Stimulated activated effector memory CD8-positive, alpha-beta T cell treated with anti-CD3 and anti-CD28 coated beads, Interleukin-12 subunit alpha, Interleukin-12 subunit beta, amount 100 ng/mL, for 72 hours (primary cell): ENCODE measurements at regions not wholly inside any gene's neighbourhood (a gene's known extent, or its start where the extent isn't known, plus 50 kb on each side); places are given as distances from the start of the nearest gene placed in this dataset.

ENCODE experiments used
- ATAC-seq: fragments of 150-1000 bp; cut with Tn5 transposase; 2 replicates; pipeline ENCODE4 v1.10.0; 2021
- DNase-seq, 2 donors: peaks; one replicate each; pipeline ENCODE4 v3.0.0; 2021 to 2022; ENCODE audit warnings: low spot score in 2 of 2
- H3K27ac Mint-ChIP-seq: one replicate; pipeline ENCODE4 v1.8.0; 2022; ENCODE audit warnings: mild to moderate bottlenecking, mixed read lengths
- H3K36me3 Mint-ChIP-seq: one replicate; pipeline ENCODE4 v1.8.0; 2022; ENCODE audit warnings: mild to moderate bottlenecking, mixed read lengths
- H3K4me1 Mint-ChIP-seq: one replicate; pipeline ENCODE4 v1.8.0; 2022; ENCODE audit warnings: mixed read lengths
- H3K4me3 Mint-ChIP-seq: one replicate; pipeline ENCODE4 v1.8.0; 2022; ENCODE audit warnings: mild to moderate bottlenecking, mixed read lengths
- H3K9me3 Mint-ChIP-seq: one replicate; pipeline ENCODE4 v1.8.0; 2022; ENCODE audit warnings: mixed read lengths

DNA sequence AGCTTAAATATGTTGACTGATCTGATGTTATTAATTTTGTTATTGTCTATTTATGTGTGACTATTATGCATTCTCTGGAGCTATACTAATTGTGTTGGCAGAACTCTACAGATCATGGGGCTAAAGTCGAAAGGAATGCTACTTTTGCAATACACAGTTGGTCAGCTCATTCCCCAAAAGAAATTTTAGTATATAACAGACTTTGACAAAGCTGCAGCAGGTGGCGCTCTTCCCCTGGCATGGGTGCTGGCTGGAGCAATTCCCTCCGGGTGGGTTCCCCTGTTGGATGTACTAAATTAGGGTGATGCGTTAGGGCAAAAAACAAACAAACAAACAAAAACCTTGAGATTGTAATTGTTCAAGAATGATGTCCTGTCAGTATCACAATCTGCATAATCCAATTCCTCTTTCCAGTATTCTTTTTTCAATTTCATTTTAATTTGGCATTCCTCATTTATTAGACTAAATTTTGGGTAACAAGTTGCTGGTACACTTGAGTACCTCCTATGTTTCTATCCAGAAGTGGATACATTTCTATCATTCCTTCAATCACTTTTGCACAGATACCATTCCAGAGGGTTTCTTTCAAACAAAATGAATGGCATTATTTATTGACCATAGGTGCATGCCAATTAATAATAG is 322.8 kb upstream of the EDNRB start:
- ATAC-seq: no peak
- no peak for DNase-seq
- Mint-ChIP-seq H3K4me1 (no peaks in the 10 kb centered on the region), H3K4me3 (no peak overlapping the region), H3K27ac (no peak overlapping the region), H3K9me3 (no peaks in the 10 kb centered on the region), H3K36me3 (no peaks in the 10 kb centered on the region)

GRCh38 chr13:78239714-78240113 is 321.1 kb upstream of the EDNRB start:
- H3K4me3 Mint-ChIP-seq: no peak overlapping the region
- DNase-seq: no peak
- no peaks in the 10 kb centered on the region for H3K4me1 Mint-ChIP-seq
- no peaks in the 10 kb centered on the region for H3K9me3 Mint-ChIP-seq
- H3K36me3 Mint-ChIP-seq: no peaks in the 10 kb centered on the region
- no peak for ATAC-seq
- no peak overlapping the region for H3K27ac Mint-ChIP-seq

GRCh38 chr13:78238911-78239310 is 320.3 kb upstream of the EDNRB start:
- Mint-ChIP-seq H3K9me3 (no peaks in the 10 kb centered on the region), H3K36me3 (no peaks in the 10 kb centered on the region), H3K27ac (no peak overlapping the region), H3K4me3 (no peak overlapping the region), H3K4me1 (no peaks in the 10 kb centered on the region)
- no peak for DNase-seq
- no peak for ATAC-seq

DNA sequence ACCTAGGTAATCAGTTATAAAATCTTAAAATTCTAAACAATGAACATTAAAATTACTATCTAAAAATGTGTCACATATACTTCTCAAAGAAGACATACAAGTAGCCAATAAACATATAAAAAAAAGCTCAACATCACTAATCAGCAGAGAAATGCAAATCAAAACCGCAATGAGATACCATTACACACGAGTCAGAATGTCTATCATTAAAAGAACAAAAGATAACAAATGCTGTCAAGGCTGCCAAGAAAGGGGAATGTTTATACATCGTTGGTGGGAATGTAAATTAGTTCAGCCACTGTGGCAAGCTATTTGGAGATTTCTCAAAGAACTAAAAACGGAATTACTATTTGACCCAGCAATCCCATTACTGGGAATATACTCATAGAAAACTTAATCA is 310.3 kb upstream of the EDNRB start:
- H3K4me1 Mint-ChIP-seq: no peaks in the 10 kb centered on the region
- H3K9me3 Mint-ChIP-seq: no peaks in the 10 kb centered on the region
- ATAC-seq: no peak
- no peak for DNase-seq
- H3K4me3 Mint-ChIP-seq: no peak overlapping the region
- no peak overlapping the region for H3K27ac Mint-ChIP-seq
- H3K36me3 Mint-ChIP-seq: no peaks in the 10 kb centered on the region

DNA sequence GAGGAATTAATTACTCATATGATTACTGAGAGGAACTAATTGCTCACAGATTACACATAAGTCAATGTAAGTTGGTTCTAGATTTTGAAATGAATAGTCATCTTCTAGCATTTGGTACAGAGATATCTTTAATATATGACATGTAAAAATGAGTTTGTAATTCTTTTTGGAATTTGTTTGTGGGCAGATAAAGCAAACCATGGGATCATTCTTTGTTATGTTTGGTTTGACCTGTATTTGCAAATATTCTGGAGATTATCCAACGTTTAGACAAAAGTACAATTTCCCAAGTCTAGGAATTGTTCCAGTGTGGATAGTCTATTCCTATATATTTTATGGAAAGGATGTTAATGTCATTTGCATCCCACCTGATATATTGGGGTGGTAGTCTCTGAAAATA is 309.6 kb upstream of the EDNRB start:
- Mint-ChIP-seq H3K9me3 (no peaks in the 10 kb centered on the region), H3K4me1 (no peaks in the 10 kb centered on the region), H3K36me3 (no peaks in the 10 kb centered on the region), H3K27ac (no peak overlapping the region), H3K4me3 (no peak overlapping the region)
- DNase-seq: no peak
- no peak for ATAC-seq

DNA sequence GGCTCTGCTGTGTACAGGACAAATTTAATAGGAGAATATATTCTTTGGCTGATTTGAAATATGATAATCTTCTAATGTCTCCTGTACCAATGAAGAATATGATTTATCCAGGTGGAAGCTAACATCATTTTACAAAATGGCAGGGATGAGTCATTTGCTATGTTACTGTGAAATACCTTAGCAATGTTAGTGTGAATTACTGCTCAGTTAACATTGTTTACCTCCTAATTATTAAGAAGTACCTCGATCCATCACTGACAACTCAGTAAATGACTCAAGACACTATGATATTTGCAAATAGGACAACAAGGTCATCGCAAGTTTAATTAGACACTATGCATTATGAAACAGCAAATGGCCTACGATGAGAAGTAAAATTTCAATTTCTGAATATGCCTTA is 309.1 kb upstream of the EDNRB start:
- Mint-ChIP-seq H3K4me3 (no peak overlapping the region), H3K36me3 (no peaks in the 10 kb centered on the region), H3K27ac (no peak overlapping the region), H3K9me3 (no peaks in the 10 kb centered on the region), H3K4me1 (no peaks in the 10 kb centered on the region)
- DNase-seq: no peak
- ATAC-seq: no peak

DNA sequence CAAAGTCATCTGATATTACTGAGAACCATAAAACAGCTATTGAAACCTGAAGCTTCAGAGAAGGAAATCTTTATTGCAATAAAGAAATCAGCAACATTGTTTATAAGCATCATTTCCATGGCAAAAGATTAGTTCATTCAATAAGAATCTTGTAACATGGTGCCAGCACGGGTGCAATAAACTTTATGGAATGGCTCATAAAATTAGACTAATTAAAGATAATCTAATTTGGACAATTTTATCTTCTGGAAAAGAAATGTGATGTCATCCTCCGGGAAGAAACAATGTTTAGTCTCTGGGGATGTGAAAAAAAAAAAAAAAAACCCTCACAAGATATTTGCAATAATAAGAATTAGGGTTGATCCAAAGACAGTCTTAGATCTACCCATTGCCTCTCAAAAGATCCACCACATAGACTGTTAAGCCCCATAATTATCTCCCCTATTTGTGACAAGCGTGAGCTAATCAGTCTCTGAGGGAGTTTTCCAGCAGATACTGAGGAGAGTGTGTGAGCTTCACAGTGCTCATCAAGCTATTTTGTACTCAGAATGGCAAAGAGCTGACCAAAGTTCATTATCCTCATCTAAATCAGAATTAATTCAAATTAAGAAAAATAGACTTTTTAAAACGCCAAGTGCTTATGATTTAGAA is 297.0 kb upstream of the EDNRB start:
- no peaks in the 10 kb centered on the region for H3K36me3 Mint-ChIP-seq
- no peak overlapping the region for H3K27ac Mint-ChIP-seq
- no peaks in the 10 kb centered on the region for H3K4me1 Mint-ChIP-seq
- no peak overlapping the region for H3K4me3 Mint-ChIP-seq
- ATAC-seq (no peak), DNase-seq (no peak)
- H3K9me3 Mint-ChIP-seq: no peaks in the 10 kb centered on the region

DNA sequence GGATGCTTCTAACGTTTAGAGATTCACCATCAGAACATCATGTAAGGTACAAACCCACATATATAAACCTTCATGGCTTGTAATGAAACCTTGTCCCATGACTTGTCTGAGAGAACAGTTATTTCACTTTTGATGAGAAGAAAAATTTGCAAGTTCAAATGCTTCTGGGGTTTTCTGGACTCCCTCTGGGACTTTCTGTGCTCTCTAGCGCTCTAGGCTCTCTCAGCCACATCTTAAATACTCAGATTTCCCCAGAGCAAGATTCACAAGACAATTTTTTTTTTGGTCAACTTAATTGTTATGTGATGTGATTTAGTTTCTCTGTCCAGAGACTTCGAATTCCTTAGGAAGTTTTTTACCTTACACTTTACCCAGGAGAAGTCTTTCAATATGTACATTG is 282.8 kb upstream of the EDNRB start:
- no peaks in the 10 kb centered on the region for H3K36me3 Mint-ChIP-seq
- H3K4me3 Mint-ChIP-seq: no peak overlapping the region
- no peaks in the 10 kb centered on the region for H3K4me1 Mint-ChIP-seq
- H3K9me3 Mint-ChIP-seq: no peaks in the 10 kb centered on the region
- no peak for DNase-seq
- no peak for ATAC-seq
- no peak overlapping the region for H3K27ac Mint-ChIP-seq

GRCh38 chr13:78198821-78199220 is 280.2 kb upstream of the EDNRB start:
- no peaks in the 10 kb centered on the region for H3K9me3 Mint-ChIP-seq
- ATAC-seq: no peak

GRCh38 chr13:78198419-78198818 is 279.8 kb upstream of the EDNRB start:
- Mint-ChIP-seq H3K4me1 (no peaks in the 10 kb centered on the region), H3K9me3 (no peaks in the 10 kb centered on the region), H3K4me3 (no peak overlapping the region), H3K27ac (no peak overlapping the region), H3K36me3 (no peaks in the 10 kb centered on the region)
- no peak for ATAC-seq
- DNase-seq: no peak

More at GRCh38 chr13:78198821-78199220, 280.2 kb upstream of the EDNRB start:
- Mint-ChIP-seq H3K4me1 (no peaks in the 10 kb centered on the region), H3K4me3 (no peak overlapping the region), H3K36me3 (no peaks in the 10 kb centered on the region), H3K27ac (no peak overlapping the region)
- no peak for DNase-seq

GRCh38 chr13:78197231-78197630 is 278.6 kb upstream of the EDNRB start:
- no peaks in the 10 kb centered on the region for H3K9me3 Mint-ChIP-seq
- no peaks in the 10 kb centered on the region for H3K4me1 Mint-ChIP-seq
- DNase-seq (no peak), ATAC-seq (no peak)
- H3K4me3 Mint-ChIP-seq: no peak overlapping the region
- no peak overlapping the region for H3K27ac Mint-ChIP-seq
- H3K36me3 Mint-ChIP-seq: no peaks in the 10 kb centered on the region

DNA sequence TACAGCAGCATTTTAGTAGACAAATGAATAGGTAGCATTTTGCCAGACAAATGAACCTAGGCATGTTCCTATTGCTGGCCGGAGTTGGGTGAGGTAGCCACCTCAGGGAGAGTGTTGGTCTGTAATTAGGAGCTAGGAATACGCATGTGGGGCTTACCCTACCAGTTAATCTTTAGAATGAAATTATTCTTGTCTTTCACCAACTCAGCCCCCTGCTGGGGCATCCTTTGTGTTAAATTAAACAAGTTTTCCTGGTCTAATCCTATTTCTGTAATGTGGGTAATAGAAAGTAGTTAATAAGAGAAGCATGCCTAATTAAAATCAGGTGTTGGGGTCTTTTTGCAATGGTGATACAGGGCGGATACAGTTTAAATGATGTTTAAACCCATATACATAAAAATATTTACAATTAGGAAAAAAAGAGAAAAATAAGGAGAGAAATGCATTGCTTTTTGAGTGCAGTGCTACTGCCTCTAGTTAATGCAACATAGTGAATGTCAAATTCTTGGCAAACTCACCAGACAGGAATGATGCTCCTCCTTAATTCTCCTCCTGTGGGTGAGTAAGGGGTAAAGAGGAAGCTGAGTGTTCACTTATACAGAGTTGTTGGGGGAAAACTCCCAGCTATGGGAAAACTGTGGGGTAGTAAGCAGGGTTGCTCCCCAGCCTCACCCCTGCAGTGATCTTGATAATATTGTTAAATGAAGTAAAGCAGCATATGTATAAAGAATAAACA is 276.4 kb upstream of the EDNRB start:
- ATAC-seq: no peak
- H3K4me1 Mint-ChIP-seq: no peaks in the 10 kb centered on the region

GRCh38 chr13:78193846-78194245 is 275.2 kb upstream of the EDNRB start:
- no peaks in the 10 kb centered on the region for H3K9me3 Mint-ChIP-seq
- no peaks in the 10 kb centered on the region for H3K36me3 Mint-ChIP-seq
- no peaks in the 10 kb centered on the region for H3K4me1 Mint-ChIP-seq
- DNase-seq: no peak
- ATAC-seq: no peak
- no peak overlapping the region for H3K27ac Mint-ChIP-seq
- H3K4me3 Mint-ChIP-seq: no peak overlapping the region

More for the DNA sequence above, 276.4 kb upstream of the EDNRB start:
- Mint-ChIP-seq H3K36me3 (no peaks in the 10 kb centered on the region), H3K4me3 (no peak overlapping the region), H3K27ac (no peak overlapping the region), H3K9me3 (no peaks in the 10 kb centered on the region)
- DNase-seq: no peak

DNA sequence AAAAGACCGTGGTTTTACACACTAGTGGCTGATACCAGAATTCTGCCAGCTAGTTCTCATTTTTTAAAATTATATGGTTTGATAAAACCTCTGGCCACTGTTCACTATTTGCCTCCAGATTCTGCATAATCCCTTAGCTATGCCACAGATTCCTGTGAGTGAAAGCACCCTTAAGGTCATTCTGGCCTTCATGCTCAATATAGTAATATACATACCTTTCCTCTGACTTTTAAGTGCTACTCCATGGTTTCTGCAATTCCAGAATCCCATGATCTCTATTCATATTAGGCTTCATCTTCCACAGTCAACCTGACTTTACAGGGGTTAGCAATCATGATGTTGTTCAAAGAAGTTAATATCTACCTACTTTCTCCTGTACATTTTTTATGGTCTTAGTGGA is 274.1 kb upstream of the EDNRB start:
- Mint-ChIP-seq H3K9me3 (no peaks in the 10 kb centered on the region), H3K27ac (no peak overlapping the region), H3K4me3 (no peak overlapping the region), H3K36me3 (no peaks in the 10 kb centered on the region), H3K4me1 (no peaks in the 10 kb centered on the region)
- DNase-seq (no peak), ATAC-seq (no peak)

DNA sequence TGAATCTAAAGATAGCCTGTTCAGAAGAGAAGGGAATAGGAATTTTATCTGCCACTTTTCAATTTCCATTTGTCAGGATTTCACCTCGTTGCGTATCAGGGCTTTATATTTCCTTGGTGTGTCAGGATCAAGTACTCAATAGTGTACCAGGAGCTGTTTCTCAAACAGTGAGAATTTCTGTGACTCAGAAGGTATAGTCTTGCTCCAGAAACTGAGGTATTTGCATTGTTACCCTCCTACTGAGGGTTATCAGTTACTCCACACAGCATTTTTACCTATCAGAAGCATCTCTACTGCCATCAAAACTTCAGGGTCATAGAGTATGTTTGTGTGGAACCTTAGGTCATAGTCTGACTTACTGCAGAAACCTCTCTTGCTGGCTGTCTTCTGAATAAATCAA is 271.7 kb upstream of the EDNRB start:
- Mint-ChIP-seq H3K4me1 (no peaks in the 10 kb centered on the region), H3K36me3 (no peaks in the 10 kb centered on the region), H3K9me3 (no peaks in the 10 kb centered on the region), H3K27ac (no peak overlapping the region), H3K4me3 (no peak overlapping the region)
- DNase-seq (no peak), ATAC-seq (no peak)

GRCh38 chr13:78187781-78188180 is 269.1 kb upstream of the EDNRB start:
- no peaks in the 10 kb centered on the region for H3K9me3 Mint-ChIP-seq
- H3K4me1 Mint-ChIP-seq: no peaks in the 10 kb centered on the region
- ATAC-seq (no peak), DNase-seq (no peak)
- no peak overlapping the region for H3K4me3 Mint-ChIP-seq
- H3K27ac Mint-ChIP-seq: no peak overlapping the region
- H3K36me3 Mint-ChIP-seq: no peaks in the 10 kb centered on the region
